CD4-positive, alpha-beta T cell treated with Interleukin-4 for 1 hour (primary cell): ENCODE measurements at regions not wholly inside any gene's neighbourhood (a gene's known extent, or its start where the extent isn't known, plus 50 kb on each side); places are given as distances from the start of the nearest gene placed in this dataset.

ENCODE experiments used
- DNase-seq, 2 donors: peaks; one replicate each; pipeline ENCODE4 v3.0.0-alpha.2; 2020 to 2022

DNA sequence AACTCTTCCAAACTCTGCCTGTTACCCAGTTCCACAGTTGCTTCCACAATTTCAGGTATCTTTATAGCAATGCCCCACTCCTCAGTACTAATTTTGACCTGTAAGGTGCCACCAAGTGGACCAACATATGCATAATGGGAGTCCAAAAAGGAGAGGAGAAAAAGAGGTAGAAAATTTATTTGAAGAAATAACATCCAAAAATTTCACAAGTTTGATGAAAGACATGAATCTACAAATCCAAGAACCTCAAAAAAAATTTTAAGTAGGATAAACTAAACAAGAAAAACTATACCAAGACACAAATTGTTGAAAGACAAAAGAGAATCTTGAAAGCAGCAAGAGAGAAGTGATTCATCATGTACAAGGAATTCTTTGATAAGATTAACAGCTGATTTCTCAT, 79.8 kb downstream of the BARX1 start:
- no peak for DNase-seq

DNA sequence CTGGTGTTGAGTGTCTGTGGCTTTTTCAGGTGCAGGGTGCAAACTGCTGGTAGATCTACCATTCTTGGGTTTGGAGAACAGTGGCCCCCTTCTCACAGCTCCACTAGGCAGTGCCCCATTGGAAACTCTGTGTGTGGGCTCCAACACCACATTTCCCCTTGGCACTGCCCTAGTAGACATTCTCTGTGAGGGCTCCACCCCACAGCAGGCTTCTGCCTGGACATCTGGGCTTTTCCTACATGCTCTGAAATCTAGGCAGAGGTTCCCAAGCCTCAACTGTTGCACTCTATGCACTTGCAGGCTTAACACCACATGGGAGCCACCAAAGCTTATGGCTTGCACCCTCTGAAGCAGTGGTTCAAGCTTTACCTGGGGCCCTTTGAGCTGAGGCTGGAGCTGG, 80.9 kb downstream of the BARX1 start:
- DNase-seq = no peak

DNA sequence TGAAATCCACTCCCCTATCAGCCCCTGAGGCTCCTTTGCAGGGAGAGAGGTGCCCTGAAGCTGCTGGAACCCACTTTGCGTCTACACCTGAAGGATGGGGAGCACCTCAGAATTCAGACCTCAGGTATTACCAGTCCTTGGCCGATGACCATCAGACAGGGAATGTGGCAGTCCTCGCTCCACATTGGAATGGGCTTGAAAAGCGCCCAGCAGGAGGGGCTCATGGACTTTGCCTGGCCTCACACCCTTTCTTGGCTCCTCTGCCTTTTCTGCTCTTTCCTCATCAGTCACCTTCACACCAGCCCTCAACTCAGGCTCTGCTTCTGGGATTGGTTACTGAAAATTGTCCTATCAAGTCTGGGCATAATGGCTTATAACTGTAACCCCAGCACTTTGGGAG, 83.9 kb downstream of the BARX1 start:
- no peak for DNase-seq

DNA sequence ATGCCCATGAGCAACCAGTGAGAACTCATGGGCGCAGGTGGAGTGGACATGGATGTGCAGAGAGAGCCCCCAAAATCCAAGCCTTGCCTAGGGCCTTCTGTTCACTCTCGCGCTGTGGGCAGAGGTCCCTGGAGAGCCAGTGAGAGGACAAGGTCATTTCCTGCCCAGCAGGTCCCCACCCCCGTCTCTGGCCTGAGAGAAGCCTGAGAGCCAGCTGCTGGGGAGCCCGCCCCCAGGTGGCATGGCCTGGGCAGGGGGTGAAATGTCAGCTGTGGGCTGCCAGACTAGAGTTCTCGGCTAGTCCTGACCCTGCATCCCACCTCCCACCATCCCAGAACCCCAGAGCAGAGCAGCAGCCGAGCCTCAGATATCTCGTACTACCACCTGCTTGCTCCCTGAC, 85.3 kb downstream of the BARX1 start:
- DNase-seq = no peak

DNA sequence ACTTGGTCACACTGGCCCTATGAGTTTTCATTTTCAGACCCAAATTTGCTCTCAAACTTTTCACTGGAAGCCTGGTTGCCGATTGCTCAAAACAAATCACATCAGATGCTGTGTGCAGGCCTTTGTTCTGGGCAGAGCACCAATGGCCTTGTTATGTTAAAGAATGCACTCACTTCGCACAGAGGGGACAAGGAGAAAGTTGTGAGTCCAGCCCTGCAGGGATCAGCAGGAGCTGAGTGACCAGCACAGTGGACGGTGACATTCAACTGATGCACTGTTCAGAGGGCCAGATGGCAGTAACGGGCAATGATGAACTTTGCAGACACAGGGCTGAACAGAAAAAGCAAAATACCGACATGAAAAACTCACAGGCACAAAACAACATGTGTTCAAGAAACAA, 86.1 kb downstream of the BARX1 start:
- DNase-seq = no peak

DNA sequence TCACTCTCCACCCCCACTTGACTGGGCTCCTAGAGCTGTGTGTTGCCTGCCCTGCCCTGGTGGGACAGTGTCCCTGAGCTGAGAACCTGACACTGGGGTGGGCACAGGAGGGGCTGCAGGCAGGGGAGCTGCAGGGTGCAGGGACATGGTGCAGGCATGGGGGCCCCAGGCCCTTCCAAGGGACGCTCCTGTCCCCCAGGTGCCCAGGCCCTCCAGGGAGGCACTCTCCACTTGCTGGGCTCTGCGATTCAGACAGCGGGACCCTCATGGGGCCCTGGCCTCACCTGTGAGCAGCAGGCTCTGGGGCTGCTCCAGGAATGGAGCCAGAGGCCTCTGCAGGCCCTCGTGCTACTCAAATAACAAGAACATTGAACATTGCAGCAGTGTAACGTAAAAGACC, 89.4 kb downstream of the BARX1 start:
- DNase-seq = no peak

DNA sequence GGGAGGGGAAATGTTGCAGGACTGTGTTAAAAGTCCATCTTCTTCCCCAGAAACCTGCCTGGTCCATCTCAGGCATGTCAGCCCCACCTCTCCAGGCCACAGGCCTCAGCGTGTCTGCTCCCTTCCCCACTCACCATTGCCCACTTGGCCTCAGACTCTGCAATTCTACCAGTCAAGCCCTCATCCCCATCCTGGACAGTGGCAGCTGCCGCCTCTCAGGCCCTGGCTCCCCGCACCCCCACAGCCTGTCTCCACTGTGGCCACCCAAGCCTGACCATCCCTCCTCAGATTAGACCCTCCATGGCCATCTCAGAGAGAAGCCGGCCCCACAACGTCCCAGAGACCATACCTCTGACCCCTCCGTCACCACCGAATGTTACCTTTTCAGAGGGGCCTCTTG, 89.9 kb downstream of the BARX1 start:
- DNase-seq = no peak

DNA sequence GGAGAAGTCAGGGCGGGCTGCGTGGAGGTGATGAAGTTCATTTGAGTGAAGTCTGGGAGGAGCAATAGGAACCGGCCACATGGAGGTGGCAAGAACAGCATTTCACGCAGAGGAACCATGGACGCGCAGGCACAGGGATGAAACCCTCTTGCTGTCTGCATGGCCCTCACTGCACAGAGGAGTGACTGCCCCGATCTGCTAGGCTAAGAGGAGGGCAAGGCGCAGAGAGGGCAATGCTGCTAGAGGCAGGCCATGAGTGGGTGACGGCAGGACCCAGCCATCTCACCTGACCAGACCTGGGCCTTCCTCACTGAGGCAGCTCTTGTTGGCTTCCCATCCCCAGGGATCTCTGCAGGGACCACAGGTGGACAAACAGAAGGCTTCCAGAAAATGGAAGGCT, 90.3 kb downstream of the BARX1 start:
- no peak for DNase-seq

DNA sequence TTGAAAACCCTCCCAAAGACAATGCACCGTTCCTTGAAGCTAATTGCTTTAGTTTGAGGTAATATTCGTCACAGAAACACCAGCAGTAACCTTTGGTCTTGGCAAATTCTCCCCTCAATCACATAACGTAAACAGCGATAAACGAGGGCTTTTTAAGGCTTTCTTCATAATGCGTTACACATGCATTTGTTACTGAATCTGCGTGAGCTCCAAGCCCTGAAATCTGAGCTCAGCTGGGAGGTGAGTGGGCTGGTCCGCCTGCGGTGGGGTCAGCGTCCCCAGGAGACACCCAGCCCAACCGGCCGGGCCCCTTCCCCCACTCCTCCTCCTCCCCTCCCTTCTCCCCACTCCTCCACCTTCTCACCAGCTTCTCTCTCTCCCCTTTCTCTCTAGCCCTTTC, 91.1 kb downstream of the BARX1 start:
- no peak for DNase-seq

DNA sequence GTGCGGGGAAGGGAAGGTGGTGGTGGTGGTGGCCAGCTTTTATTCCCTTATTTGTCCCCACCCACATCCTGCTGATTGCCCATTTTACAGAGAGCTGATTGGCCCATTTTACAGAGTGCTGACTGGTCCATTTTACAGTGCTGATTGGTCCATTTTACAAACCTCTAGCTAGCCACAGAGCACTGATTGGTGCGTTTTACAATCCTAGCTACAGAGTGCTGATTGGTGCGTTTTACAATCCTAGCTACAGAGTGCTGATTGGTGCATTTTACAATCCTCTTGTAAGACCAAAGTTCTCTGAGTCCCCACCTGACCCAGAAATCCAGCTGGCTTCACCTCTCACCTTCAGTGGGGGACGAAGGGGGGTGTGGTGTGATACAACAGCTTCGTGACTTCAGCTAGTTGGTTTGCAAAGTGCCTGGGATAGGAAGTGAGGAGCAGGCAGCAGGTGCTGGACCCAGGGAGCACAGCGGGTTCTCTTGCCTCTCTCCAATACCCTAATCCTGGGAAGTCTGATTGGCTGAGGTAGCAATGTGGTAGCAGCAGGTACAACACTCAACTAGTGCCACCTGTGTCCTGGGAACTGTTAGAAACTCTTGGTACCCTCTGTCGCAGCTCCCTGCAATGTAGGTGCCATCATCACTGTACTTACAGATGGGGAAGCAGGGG, 92.1 kb downstream of the BARX1 start:
- DNase-seq = no peak

DNA sequence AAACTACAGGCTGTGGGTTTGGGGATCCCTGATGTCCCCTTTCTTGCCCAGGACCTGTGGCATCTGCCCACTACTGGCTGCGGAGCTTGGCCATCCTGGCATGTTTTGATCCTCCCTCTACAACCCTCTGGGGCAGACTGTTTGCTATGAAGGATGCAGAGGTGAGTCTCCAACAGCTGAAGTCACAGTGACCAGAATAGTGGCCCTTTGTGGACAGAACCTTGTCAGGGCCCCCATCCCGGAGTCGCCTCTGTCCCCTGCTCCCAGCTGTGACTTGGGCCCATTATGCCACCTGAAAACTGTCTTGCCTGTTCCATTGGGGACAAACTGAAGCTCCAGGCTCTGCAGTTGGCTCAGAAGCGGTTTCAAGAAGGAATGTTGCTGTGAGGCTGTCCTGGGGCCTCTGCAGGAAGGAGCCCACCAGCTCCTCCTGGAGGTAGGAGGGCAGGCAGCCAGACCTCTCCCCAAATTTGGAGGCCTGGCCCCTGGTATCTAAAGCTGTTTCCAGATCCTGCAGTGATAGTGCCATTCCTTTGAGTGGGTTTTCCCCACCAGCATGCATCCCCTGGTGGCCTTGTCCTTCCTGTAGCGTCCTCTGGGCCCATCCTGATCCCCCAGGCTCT, 93.3 kb downstream of the BARX1 start:
- no peak for DNase-seq

DNA sequence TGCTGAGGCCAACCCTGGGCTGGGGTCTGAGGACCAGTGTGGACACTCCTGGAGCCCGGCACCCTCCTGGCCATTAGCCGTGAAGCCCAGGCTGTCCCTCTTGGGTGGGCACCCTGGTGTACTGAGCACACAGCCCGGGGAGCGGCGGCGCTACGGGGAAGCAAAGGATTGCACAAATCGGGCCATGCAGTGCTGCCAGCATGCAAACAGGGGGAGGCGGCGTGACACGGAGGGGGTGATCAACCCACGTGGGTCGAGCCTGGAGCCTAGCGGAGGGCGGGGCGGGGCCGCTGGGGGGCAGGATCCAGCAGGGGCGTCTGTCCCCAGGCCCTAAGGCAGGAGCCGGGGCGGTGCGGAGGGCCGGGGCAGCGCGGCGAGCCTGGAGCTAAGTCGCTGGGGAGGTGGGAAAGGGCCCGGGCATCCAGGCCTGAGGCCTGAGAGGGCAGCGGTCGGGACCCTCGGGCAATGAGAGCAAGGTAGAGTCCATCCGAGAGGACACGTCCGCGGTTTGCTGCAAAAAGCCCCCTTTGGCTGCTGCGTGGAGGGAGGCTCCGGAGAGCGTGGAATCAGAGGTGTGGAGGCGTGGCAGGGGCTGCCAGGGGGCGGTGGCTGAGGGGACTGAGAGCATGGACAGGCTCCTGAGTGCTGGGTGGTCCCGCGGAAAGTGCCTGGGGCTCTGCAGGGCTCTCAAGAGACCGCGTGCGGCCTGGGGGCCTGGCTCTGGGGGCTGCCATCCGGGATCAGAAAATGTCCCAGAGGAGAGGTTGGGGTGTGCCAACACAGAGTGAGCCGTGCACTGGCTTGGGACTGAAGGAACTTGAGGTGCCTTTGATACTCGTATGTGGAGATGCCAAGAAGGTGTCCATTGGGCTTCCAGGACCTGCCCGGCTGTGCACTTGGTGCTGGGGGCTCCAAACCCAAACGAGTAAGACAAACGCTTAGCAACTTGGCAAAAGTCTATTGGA, 94.2 kb downstream of the BARX1 start:
- DNase-seq = no peak

DNA sequence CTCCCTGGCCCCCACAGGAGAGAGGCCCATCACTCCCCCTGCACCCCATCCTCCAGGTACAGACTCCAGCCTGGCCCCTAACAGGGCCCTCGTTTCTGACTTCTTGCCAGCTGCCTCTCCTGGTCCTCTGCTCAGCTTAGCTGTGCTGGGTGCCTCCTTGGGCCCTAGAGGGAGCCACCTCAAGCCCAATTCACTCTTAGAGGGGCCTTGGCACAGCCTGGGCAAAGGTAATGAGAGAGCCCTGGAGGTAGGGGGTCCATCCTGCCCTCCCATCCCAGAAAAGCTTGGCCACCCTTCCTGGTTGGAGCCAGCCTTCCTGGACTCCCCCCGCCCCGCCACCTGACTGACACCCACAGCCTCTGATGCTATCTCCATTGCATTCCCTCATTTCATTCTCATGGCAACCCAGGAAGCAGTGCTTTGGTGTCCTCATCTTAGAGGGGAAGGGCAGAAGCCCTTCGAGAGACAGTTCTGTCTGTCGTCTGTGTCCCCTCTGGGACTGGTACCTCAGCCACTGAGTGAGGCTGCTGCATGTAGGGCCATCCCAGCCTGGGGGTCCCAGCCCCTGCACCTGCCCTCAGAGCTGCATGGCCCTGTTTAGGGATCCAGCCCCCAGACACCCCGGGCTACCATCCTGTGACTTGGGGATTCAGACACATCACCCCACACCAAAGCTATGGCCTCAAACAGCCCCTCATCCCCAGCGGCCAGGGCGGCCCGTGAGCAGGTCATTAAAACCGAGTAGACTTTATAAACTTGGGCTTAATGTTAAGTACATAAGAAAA, 95.5 kb downstream of the BARX1 start:
- DNase-seq = no peak

DNA sequence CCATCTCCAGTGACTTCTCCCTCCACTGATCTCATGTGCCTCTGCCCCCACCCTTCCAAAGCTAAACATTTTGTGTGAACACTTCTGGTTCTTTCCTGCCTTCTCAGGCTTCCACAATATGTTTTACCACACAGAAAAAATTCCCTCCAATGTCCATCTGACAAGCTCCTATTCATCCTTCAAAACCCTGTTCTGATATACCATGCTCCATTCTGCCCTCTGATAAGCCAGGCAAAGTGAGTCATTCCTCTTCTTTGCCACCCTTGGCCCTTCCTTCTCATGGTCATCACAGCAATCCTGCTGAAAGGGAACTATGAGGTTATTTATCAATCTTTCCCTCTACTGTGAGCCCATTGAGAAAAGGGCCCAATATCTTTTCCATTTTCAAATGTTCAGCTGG, 97.6 kb downstream of the BARX1 start:
- DNase-seq = no peak

DNA sequence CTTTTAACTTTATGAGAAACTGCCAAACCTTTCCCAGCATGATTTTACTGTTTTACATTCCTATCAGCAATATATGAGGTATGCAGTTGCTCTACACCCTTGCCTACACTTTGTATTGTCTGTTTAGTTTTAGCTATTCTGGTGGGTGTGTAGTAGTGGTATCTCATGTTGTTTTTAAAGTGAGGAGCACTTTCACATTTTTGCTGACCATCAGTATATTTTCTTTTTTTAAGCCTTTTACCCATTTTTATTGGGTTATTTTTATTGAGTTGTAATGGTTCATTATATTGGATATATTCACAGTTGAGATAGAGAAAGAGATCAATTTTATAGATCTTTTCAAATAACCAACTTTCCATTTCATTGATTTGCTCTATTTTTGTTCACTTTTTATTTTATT, 102.4 kb downstream of the BARX1 start:
- no peak for DNase-seq

DNA sequence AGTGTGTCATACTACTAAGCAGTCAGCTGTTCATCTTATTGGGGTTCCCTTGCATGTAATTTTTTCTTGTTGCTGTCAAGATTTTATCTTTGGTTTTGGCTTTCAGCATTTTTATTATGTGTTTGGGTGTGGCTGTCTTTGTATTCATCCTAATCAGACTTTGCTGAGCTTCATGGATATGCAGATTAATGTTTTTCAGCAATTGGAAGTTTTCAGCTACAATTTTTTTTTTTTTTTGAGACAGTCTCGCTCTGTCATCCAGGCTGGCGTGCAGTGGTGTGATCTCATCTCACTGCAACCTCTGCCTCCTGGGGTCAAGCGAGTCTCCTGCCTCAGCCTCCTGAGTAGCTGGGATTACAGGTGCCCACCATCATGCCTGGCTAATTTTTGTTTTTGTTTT, 108.8 kb downstream of the BARX1 start:
- no peak for DNase-seq

DNA sequence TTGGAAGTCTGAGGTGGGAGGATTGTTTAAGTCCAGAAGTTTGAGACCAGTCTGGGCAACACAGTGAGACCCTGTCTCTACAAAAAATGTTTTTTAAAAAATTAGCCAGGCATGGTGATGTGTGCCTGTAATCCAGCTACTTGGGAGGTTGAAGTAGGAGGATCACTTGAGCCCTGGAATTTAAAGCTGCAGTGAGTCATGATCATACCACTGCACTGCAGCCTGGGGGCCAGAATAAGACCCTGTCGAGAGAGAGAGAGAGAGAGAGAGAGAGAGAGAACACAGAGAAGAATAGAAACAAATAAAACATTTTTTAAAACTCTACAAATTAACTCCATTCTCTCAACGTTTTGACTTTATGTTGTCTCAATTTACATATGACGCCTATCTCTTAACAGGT, 111.8 kb downstream of the BARX1 start:
- no peak for DNase-seq

DNA sequence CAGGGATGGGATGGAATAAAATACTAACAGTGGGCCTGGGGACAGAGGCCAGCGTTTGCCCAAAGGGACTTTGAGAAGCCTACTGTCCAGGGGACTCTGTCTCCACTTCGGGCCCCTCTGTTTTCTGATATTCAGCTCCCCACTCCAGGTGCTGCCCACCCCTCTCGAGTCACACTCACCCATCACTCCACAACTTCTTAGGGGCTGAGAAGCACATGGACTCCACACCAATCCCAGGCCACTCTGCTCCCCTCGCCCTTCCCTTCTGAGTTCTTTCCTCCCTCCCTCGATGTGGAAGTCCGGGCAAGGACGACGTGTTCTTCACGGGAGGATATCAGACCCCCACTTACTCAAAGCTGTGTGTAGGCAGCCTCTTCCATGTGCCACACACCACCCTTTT, 124.5 kb downstream of the BARX1 start:
- no peak for DNase-seq

DNA sequence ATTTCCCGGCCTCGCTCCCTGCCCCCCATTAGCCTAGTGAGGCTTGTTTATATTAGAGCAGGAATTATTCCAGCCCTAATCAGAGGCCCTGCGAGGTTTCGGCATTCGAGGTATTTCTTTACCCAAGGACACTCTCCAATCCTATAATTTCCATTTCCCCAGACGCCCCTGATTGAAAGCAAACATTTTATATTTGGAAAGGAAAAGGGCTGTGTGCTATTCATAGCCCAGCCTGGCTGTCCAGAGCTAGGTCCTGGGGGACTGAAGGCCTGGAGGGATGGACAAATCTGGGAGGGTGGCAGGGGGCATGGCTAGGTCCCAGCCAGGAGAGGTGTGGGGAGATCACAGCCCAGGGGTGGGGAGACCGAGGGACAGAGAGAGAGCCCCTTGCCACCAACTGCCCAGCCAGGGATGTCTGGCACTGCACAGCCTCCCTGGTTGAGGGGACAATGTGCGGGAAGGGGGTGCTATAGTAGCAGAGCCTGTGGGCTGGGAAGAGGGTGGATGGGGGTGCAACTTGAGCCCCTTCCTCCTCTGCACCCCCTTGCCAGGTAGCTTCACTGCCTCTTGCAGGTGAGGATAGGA, 125.1 kb downstream of the BARX1 start:
- no peak for DNase-seq

DNA sequence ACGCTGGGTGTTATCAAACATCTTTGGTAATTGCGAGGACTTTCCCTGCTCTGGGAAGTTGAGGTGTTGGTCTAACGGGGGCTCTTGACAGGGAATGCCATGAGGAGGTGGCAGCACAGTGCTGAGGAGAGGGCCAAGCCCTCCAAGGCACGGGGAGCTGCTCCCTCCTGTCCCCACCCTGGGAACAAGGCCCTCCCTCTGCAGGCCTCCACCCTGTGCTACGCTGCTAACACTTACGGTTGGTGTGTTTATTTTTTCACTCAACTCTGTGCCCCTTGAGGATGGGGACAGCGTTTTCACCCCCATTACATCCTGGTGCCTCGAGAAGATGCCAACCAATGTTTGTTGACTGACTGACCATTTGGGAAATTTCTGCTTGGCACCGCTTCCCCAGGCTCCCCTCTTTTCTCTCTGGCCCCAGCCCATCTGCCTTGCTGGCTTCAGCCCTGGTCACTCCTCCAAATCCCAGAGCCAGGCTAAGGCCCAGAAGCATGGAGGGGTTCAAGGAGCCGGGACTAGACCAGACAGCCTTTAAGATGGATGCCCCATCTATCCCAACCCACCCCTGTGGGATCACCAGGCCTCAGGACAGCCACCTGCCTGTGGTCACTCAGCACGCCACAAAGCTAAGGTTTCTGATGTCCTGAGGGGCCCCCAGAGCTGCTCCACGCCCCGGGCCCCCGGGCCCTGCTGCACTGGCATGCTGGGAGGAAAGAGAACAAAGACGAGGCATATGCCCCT, 125.7 kb downstream of the BARX1 start:
- no peak for DNase-seq

DNA sequence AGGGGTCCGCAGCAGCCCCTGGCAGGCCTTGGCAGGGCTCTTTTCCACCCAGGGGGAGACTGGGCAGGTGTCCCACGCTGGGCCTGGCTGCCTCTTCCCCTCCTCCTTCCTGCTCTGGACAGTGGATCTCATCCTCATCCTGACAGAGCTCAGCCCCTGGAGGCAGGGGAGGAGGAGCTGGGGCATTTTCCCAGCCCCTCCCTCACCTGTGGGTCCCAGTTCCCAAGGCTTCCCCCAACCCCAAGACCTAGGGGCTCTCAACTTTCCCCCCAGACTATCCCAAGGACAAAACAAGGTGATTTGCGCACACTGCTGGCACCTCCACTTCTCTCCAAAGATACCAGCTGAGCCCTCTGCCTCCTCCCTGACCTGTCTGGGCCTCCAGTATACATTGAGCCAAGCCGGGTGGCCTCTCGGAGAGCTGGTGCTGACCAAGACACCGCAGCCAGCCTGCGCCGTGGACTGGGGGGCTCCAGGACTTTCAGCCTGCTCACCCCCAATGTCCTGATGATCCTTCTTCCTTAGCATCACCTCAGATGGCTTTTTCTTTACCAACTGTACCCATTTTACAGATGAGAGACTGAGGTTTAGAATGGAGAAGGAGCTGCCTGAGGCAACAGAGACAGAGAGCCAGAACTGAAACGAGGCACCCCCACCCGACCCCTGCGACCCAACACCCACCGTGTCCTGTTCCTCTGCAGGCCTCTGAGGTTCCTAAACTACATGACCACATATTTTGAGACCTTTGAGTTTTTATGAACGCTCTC, 126.6 kb downstream of the BARX1 start:
- DNase-seq = no peak
